HEK293T (cell line): ENCODE measurements at regions not wholly inside any gene's neighbourhood (a gene's known extent, or its start where the extent isn't known, plus 50 kb on each side); places are given as distances from the start of the nearest gene placed in this dataset.

Experiments
- BHLHE40 ChIP-seq: fragments of 450-650 bp; IDR thresholded peaks from 2 replicates; pipeline ENCODE4 v1.6.1; 2016; ENCODE audit warnings: mild to moderate bottlenecking, moderate library complexity, borderline replicate concordance
- CTBP1 ChIP-seq: fragments of 450-650 bp; IDR thresholded peaks from 2 replicates; pipeline ENCODE4 v1.6.1; 2016; ENCODE audit warnings: borderline replicate concordance
- ELF4 ChIP-seq: fragments of 450-650 bp; IDR thresholded peaks from 2 replicates; pipeline ENCODE4 v1.6.1; 2017; ENCODE audit warnings: antibody characterized with exemption
- FOXK2 ChIP-seq: fragments of 450-650 bp; IDR thresholded peaks from 2 replicates; pipeline ENCODE4 v1.6.1; 2016; ENCODE audit warnings: mild to moderate bottlenecking
- FOXM1 ChIP-seq: fragments of 450-650 bp; IDR thresholded peaks from 2 replicates; pipeline ENCODE4 v1.6.1; 2017; ENCODE audit warnings: mild to moderate bottlenecking, borderline replicate concordance
- L3MBTL2 ChIP-seq: fragments of 450-650 bp; conservative IDR thresholded peaks from 2 replicates; pipeline ENCODE4 v1.6.1; 2016; ENCODE audit warnings: mild to moderate bottlenecking
- LEF1 ChIP-seq: fragments of 450-650 bp; IDR thresholded peaks from 2 replicates; pipeline ENCODE4 v1.6.1; 2017; ENCODE audit warnings: mild to moderate bottlenecking, borderline replicate concordance
- NFRKB ChIP-seq: fragments of 450-650 bp; IDR thresholded peaks from 2 replicates; pipeline ENCODE4 v1.6.1; 2016; ENCODE audit warnings: mild to moderate bottlenecking, moderate library complexity
- SP1 ChIP-seq: fragments of 450-650 bp; IDR thresholded peaks from 2 replicates; pipeline ENCODE4 v1.6.1; 2017
- SUZ12 ChIP-seq: fragments of 450-650 bp; IDR thresholded peaks from 2 replicates; pipeline ENCODE4 v1.6.1; 2016; ENCODE audit warnings: mild to moderate bottlenecking
- TARDBP ChIP-seq: fragments of 450-650 bp; IDR thresholded peaks from 2 replicates; pipeline ENCODE4 v1.6.1; 2016

- TF ChIP-seq FOXM1 (no peak), ELF4 (no peak), SP1 (no peak), CTBP1 (no peak), BHLHE40 (no peak), LEF1 (no peak), TARDBP (no peak), FOXK2 (no peak), SUZ12 (no peak), L3MBTL2 (no peak), NFRKB (no peak)
Observed at GRCh38 chr4:24203926-24204325, 314.1 kb upstream of the PPARGC1A start.
